ENCODE measurements at regions not wholly inside any gene's neighbourhood (a gene's known extent, or its start where the extent isn't known, plus 50 kb on each side); places are given as distances from the start of the nearest gene placed in this dataset.

DNA sequence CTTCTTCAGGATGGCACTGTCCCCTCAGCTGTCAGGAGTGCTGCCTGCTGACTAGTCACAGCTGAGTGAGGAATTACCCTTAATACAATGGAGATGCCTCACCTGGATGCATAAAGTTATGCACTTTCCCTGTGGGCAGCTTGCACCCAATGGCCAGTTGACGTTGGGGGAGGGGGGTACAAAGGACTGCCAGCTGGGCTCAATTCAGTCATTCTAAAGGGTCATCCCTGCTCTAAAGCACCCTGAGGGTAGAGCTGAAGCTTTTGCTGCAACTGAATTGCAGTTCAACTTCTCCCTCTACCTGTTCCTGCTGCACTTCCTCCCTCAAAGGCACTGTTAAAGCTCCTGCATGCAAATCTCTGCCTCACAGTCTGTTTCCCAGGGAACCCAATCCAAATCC lies 147.8 kb upstream of the SESN3 start:
- no peak overlapping the region for H3K4me3 ChIP-seq (ENCODE audit: low read length)
- no peak for TF ChIP-seq ZNF274 (IDR thresholded peaks at IDR 0.05; ENCODE audit: low read depth, low read length)

- no peak for TF ChIP-seq ZNF274 (IDR thresholded peaks at IDR 0.05; ENCODE audit: low read depth, low read length)
These were observed 147.1 kb upstream of the SESN3 start for GRCh38 chr11:95378111-95378510.

GRCh38 chr11:95375886-95376285 lies 144.9 kb upstream of the SESN3 start:
- no peak for TF ChIP-seq ZNF274 (IDR thresholded peaks at IDR 0.05; ENCODE audit: low read depth, low read length)
- no peak overlapping the region for H3K4me3 ChIP-seq (ENCODE audit: low read length)

More at GRCh38 chr11:95378111-95378510, 147.1 kb upstream of the SESN3 start:
- no peak overlapping the region for H3K4me3 ChIP-seq (ENCODE audit: low read length)

DNA sequence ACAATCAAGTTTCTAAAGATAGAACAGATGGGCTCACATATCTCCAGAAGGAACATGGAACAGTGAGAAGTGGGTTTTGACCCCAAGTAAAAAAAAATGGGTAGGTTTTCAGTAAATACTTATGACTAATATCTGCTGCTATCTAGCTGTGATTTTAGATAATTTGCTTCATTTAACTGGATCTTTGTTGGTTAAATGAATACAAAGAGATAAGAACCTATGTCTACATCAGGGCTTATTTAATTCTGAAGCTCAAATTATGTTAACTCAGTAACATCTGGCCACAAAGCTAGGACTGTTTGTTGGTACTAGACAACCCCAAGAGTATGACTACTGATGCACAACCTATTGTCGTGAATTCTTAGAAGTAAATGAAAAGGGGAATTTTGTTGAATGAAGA lies 144.4 kb upstream of the SESN3 start:
- no peak overlapping the region for H3K4me3 ChIP-seq (ENCODE audit: low read length)
- no peak for TF ChIP-seq ZNF274 (IDR thresholded peaks at IDR 0.05; ENCODE audit: low read depth, low read length)

- TF ChIP-seq ZNF274 (IDR thresholded peaks at IDR 0.05; ENCODE audit: low read depth, low read length) = no peak
- H3K4me3 ChIP-seq (ENCODE audit: low read length) = no peak overlapping the region
These were observed 143.1 kb upstream of the SESN3 start for GRCh38 chr11:95374105-95374504.

DNA sequence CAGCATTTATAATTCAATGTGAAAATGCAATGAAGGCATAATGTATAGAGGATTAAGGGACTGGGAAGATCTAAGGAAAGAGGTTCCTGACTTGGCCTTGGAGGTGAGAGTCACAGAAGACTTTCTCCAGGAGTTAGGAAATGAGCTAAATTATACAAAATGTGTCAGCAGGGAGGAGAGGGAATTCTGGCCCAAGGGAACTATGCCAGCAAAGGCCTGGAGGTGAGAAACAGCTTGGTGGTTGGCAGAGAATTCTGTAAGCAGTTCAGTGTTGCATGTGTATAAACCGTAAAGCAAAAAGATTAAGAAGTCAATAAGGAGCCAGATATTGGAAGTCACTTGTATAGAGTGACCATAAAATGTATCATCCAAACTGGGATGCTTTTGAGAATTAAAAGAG lies 142.2 kb upstream of the SESN3 start:
- no peak overlapping the region for H3K4me3 ChIP-seq (ENCODE audit: low read length)
- no peak for TF ChIP-seq ZNF274 (IDR thresholded peaks at IDR 0.05; ENCODE audit: low read depth, low read length)

DNA sequence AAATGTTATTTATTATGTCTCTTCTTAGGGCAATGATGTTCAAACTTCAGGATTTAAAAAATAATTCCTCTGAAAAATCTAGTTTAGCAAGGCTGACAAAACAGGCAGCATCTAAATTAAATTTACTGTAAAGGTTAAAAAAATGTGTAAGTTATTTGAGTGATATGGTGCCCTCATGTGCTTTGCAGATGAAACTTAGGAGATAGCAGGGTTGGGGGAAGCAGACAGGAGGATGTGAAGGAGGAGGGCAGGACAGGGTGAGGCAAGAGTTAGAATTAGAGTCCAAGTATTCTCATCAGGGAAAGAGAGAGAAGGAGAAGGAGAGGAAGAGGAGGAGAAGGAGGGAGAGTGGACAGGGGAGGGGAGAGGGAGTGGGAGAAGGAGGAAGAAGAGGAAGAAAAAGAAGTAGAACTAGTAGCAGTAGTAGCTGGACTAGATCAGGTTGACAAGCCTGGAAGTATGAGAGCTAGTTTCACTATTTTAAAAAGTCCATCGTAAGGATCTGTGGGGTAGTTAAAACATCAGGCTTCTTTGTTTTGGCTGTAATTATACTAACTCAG lies 141.2 kb upstream of the SESN3 start:
- no peak for TF ChIP-seq ZNF274 (IDR thresholded peaks at IDR 0.05; ENCODE audit: low read depth, low read length)
- no peak overlapping the region for H3K4me3 ChIP-seq (ENCODE audit: low read length)

GRCh38 chr11:95371153-95371552 lies 140.2 kb upstream of the SESN3 start:
- H3K4me3 ChIP-seq (ENCODE audit: low read length) = no peak overlapping the region
- no peak for TF ChIP-seq ZNF274 (IDR thresholded peaks at IDR 0.05; ENCODE audit: low read depth, low read length)

GRCh38 chr11:95367726-95368125 lies 136.7 kb upstream of the SESN3 start:
- no peak overlapping the region for H3K4me3 ChIP-seq (ENCODE audit: low read length)
- TF ChIP-seq ZNF274 (IDR thresholded peaks at IDR 0.05; ENCODE audit: low read depth, low read length) = no peak

DNA sequence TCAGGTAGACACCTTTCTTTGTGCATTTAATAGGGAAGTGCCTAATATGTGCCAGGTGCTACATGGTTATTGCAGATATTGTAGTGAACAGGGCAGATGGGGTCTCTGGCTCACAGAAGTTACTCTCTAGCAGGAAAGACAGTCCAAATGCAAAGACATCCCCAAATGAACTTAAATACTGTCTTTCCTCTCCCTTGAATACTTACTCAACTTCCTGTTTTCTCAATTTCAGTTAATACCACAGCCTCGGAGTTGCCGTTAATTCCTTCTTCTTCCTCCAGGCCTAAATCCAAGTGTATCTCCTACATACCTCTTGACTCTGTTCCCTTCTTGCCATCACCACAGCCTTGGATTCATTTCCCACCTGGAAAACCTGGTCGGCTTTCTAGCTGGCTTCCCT lies 134.3 kb upstream of the SESN3 start:
- no peak overlapping the region for H3K4me3 ChIP-seq (ENCODE audit: low read length)
- TF ChIP-seq ZNF274 (IDR thresholded peaks at IDR 0.05; ENCODE audit: low read depth, low read length) = no peak

DNA sequence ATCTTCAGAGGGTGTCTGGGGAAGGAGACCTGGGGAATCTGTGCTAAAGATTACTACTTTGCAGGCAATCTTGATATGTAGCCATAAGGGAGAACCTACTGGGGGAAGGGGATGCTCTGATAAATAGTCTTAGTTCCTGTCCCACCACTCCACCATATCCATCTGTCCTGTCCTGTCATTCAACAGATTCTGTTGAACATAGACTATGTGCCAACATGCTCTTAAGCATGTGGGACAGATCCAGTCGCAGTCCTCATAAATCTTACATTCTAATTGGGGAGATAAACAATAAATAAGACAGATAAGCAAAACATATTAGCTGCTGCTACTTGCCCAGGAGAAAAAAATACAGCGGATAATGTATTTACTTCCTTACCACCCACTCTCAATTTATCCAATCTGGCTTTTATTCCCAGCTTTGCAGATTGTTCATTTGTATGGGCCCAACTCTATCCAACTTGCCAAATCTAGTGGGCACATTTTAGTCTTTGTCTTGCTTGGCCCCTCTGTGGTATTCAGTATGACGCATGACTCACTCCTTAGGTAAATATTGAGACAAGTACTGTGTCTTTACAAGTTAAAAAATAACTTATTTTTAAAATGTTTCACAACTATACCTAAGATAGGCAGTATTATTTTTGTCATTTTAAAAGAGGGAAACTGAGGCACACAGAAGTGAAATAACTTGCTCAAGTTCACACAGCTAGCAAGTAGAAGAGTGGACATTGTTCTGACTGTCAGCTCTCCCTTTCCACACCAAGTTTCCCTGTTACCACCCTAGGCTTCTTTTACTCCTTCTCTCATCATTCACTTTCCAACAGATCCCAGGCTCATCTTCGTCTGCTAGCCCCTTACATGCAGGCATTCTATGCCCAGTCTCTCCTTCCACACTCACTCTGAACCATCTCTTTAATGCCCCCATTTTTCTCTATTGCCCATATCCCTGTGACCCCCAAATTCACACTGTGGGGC lies 133.6 kb upstream of the SESN3 start:
- H3K4me3 ChIP-seq (ENCODE audit: low read length) = no peak overlapping the region
- TF ChIP-seq ZNF274 (IDR thresholded peaks at IDR 0.05; ENCODE audit: low read depth, low read length) = no peak

DNA sequence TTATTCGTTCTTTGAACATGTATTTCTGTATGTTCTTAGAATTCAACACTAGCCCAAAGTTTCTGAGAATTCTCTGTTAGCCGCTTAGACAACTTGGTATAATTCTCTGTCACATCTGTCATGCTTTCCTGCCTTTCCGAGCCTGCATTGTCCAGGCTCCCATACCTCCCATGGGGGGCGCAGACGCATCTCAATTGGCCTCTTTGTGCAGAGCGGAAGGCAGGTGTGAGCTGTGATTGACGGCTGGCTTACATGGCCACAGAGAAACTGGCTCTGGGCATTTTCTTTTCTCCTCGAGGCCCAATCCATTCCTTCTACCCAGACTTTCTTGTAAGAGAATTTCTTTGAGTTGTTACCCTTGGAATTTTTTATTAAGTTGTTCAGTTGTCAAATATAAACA lies 132.7 kb upstream of the SESN3 start:
- no peak for TF ChIP-seq ZNF274 (IDR thresholded peaks at IDR 0.05; ENCODE audit: low read depth, low read length)
- no peak overlapping the region for H3K4me3 ChIP-seq (ENCODE audit: low read length)

DNA sequence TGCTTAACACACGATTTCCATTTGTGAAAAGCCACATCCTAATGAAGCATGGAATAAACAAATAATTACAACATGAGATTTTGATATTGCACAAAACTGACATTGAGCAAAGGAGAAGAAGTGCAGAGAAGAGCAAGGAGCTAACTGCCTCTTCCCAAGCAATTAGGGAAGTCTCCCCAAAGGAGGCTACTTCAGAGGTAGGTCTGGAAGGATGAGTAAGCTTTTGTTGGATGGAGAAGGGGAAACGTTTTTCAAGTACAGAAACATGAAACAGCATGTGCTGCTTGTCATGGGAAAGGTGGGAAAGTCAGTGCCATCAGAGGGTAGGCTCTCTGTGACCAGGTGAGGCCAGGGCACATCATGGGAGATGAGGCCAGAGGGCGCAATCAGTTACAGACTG lies 132.2 kb upstream of the SESN3 start:
- no peak for TF ChIP-seq ZNF274 (IDR thresholded peaks at IDR 0.05; ENCODE audit: low read depth, low read length)
- H3K4me3 ChIP-seq (ENCODE audit: low read length) = no peak overlapping the region

- H3K4me3 ChIP-seq (ENCODE audit: low read length) = no peak overlapping the region
- TF ChIP-seq ZNF274 (IDR thresholded peaks at IDR 0.05; ENCODE audit: low read depth, low read length) = no peak
These were observed 130.2 kb upstream of the SESN3 start for GRCh38 chr11:95361180-95361579.

- H3K4me3 ChIP-seq (ENCODE audit: low read length) = no peak overlapping the region
- TF ChIP-seq ZNF274 (IDR thresholded peaks at IDR 0.05; ENCODE audit: low read depth, low read length) = no peak
These were observed 129.5 kb upstream of the SESN3 start for GRCh38 chr11:95360377-95361075.
